ENCODE measurements at regions not wholly inside any gene's neighbourhood (a gene's known extent, or its start where the extent isn't known, plus 50 kb on each side); places are given as distances from the start of the nearest gene placed in this dataset.
"Not testable (repeated sequence)": the region's sequence is repeated elsewhere in the genome, so short reads cannot be mapped to it uniquely, and the experiment has no call there.

GRCh38 chr5:39720136-39720535, 295.4 kb upstream of the DAB2 start:
- in situ Hi-C loops (cut with MboI; ENCODE audit: low sequenced_read_pairs), result no loop called here

- in situ Hi-C loops (cut with MboI; ENCODE audit: low sequenced_read_pairs), result loop anchor here (10.0 kb wide), 1 partner anchor 977 kb away; no protein-coding TSS in a partner anchor
These were observed 292.6 kb upstream of the DAB2 start for GRCh38 chr5:39717176-39717897.

GRCh38 chr5:39716532-39717028, 291.8 kb upstream of the DAB2 start:
- in situ Hi-C loops (cut with MboI; ENCODE audit: low sequenced_read_pairs), result loop anchor here (10.0 kb wide), 1 partner anchor 978 kb away; no protein-coding TSS in a partner anchor

- in situ Hi-C loops (cut with MboI; ENCODE audit: low sequenced_read_pairs), result loop anchor here (10.0 kb wide), 1 partner anchor 981 kb away; no protein-coding TSS in a partner anchor
These were observed 289.4 kb upstream of the DAB2 start for GRCh38 chr5:39714036-39714698.

GRCh38 chr5:39713250-39713916, 288.6 kb upstream of the DAB2 start:
- in situ Hi-C loops (cut with MboI; ENCODE audit: low sequenced_read_pairs), result loop anchor here (10.0 kb wide), 1 partner anchor 981 kb away; no protein-coding TSS in a partner anchor

- in situ Hi-C loops (cut with MboI; ENCODE audit: low sequenced_read_pairs), result loop anchor here (10.0 kb wide), 1 partner anchor 982 kb away; no protein-coding TSS in a partner anchor
These were observed 287.8 kb upstream of the DAB2 start for GRCh38 chr5:39712316-39713249.

- in situ Hi-C loops (cut with MboI; ENCODE audit: low sequenced_read_pairs), result loop anchor here (10.0 kb wide), 1 partner anchor 983 kb away; no protein-coding TSS in a partner anchor
These were observed 287.0 kb upstream of the DAB2 start for GRCh38 chr5:39711821-39712220.

- in situ Hi-C loops (cut with MboI; ENCODE audit: low sequenced_read_pairs), result no loop called here
These were observed 284.3 kb upstream of the DAB2 start for GRCh38 chr5:39709032-39709431.

- in situ Hi-C loops (cut with MboI; ENCODE audit: low sequenced_read_pairs), result no loop called here
These were observed 278.1 kb upstream of the DAB2 start for GRCh38 chr5:39702928-39703327.

- in situ Hi-C loops (cut with MboI; ENCODE audit: low sequenced_read_pairs), result no loop called here
These were observed 275.7 kb upstream of the DAB2 start for GRCh38 chr5:39700523-39700922.

GRCh38 chr5:39698838-39699560, 274.2 kb upstream of the DAB2 start:
- in situ Hi-C loops (cut with MboI; ENCODE audit: low sequenced_read_pairs), result no loop called here

GRCh38 chr5:39697881-39698280, 273.1 kb upstream of the DAB2 start:
- in situ Hi-C loops (cut with MboI; ENCODE audit: low sequenced_read_pairs), result no loop called here

GRCh38 chr5:39696672-39697398, 272.1 kb upstream of the DAB2 start:
- in situ Hi-C loops (cut with MboI; ENCODE audit: low sequenced_read_pairs), result no loop called here

GRCh38 chr5:39691993-39692392, 267.2 kb upstream of the DAB2 start:
- in situ Hi-C loops (cut with MboI; ENCODE audit: low sequenced_read_pairs), result no loop called here

GRCh38 chr5:39691136-39691535, 266.4 kb upstream of the DAB2 start:
- in situ Hi-C loops (cut with MboI; ENCODE audit: low sequenced_read_pairs), result no loop called here

GRCh38 chr5:39689919-39690318, 265.1 kb upstream of the DAB2 start:
- in situ Hi-C loops (cut with MboI; ENCODE audit: low sequenced_read_pairs), result no loop called here

- in situ Hi-C loops (cut with MboI; ENCODE audit: low sequenced_read_pairs), result not testable (repeated sequence)
These were observed 263.1 kb upstream of the DAB2 start for GRCh38 chr5:39687924-39688323.

GRCh38 chr5:39680213-39680612, 255.4 kb upstream of the DAB2 start:
- in situ Hi-C loops (cut with MboI; ENCODE audit: low sequenced_read_pairs), result no loop called here

GRCh38 chr5:39678534-39678933, 253.8 kb upstream of the DAB2 start:
- in situ Hi-C loops (cut with MboI; ENCODE audit: low sequenced_read_pairs), result no loop called here

All from HL-60/S4 treated with retinoic acid at 250 ng/mL for 4 days and 3 days (cell line).